Spinal cord (tissue), 9 donors: ENCODE measurements at regions not wholly inside any gene's neighbourhood (a gene's known extent, or its start where the extent isn't known, plus 50 kb on each side); places are given as distances from the start of the nearest gene placed in this dataset.
A peak's percentile ranks its signal among the peaks of the same experiment; 100 is the strongest.
"Not testable (repeated sequence)": the region's sequence is repeated elsewhere in the genome, so short reads cannot be mapped to it uniquely, and the experiment has no call there.

Experiments
- DNase-seq, 6 donors: peaks; one replicate each; pipeline versions ENCODE4 v3.0.0 to v3.0.0-alpha.2; 2013 to 2015; ENCODE audit warnings: low spot score in 6 of 6, low read depth in 4 of 6
- H3K27ac ChIP-seq: one replicate; pipeline ENCODE4 v1.5.1; 2013; ENCODE audit warnings: low read depth, low read length, control low read depth
- H3K27me3 ChIP-seq: one replicate; pipeline ENCODE4 v1.6.1; 2013; ENCODE audit warnings: low read length; ENCODE audit not compliant: control insufficient read depth, insufficient read depth
- H3K36me3 ChIP-seq: one replicate; pipeline ENCODE4 v1.6.1; 2013; ENCODE audit warnings: low read length; ENCODE audit not compliant: control insufficient read depth, insufficient read depth
- H3K4me1 ChIP-seq: one replicate; pipeline ENCODE4 v1.6.1; 2013; ENCODE audit warnings: low read length; ENCODE audit not compliant: control insufficient read depth, insufficient read depth
- H3K4me3 ChIP-seq: one replicate; pipeline ENCODE4 v1.5.1; 2013; ENCODE audit warnings: low read depth, low read length, control low read depth
- H3K9me3 ChIP-seq: one replicate; pipeline ENCODE4 v1.6.1; 2013; ENCODE audit warnings: low read length; ENCODE audit not compliant: control insufficient read depth, insufficient read depth
- WGBS: methylation state at CpG from one replicate; pipeline ENCODE4 v1.1.5; 2013; ENCODE audit warnings: missing lambda C conversion rate; ENCODE audit not compliant: insufficient coverage; 5-methylcytosine and 5-hydroxymethylcytosine counted together
- donor health status: healthy.

DNA sequence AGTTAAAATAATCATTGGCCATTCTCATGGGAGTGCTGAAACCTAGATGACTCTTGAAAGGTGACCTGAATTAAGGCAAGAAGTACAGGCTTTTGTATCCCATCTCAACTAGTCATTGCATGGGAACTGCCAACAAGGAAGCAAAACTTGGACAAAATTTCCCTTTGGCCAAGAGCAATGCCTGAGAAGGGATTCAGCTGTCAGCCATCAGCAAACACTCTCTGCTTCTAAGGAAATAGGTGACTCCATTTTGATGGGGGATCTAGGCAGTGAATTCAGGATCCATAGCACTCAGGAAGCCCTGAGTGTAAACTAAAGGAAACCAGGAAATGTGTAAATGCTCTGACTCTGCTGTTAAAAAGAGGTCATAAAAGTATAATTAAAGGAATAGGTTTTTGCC lies 221.5 kb upstream of the TMEM229A start:
- DNase-seq, result no peak
- Histone ChIP-seq H3K4me1 (no peaks in the 10 kb centered on the region), H3K36me3 (no peaks in the 10 kb centered on the region), H3K4me3 (no peak overlapping the region), H3K27ac (no peak overlapping the region), H3K9me3 (no peaks in the 10 kb centered on the region), H3K27me3 (no peaks in the 10 kb centered on the region)

DNA sequence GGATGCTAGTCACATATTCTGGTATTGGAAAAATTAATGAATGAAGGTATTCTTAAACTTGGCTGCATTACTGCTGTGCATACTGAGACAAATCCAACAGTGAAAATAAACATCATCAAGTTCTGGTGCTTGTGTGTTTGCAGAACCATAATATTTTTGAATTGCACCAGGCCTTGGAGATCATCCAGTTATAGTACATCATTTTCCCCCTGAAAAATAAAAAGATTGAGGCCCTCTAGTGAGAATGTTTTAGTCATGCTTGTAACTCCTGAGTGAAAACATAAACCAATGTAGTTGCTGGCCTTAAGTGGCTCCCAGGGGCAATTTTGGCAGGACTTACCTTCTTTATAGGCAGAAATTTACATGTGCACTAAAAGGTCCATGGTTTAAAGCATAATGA lies 218.8 kb upstream of the TMEM229A start:
- DNase-seq, result peak in 3 of 6 donors; percentile 14 to 75 (median 18)
- Histone ChIP-seq H3K4me3 (no peak overlapping the region), H3K36me3 (no peaks in the 10 kb centered on the region), H3K27ac (no peak overlapping the region), H3K27me3 (no peaks in the 10 kb centered on the region), H3K4me1 (no peaks in the 10 kb centered on the region), H3K9me3 (peaks cover 2% of the 10 kb centered on the region)

DNA sequence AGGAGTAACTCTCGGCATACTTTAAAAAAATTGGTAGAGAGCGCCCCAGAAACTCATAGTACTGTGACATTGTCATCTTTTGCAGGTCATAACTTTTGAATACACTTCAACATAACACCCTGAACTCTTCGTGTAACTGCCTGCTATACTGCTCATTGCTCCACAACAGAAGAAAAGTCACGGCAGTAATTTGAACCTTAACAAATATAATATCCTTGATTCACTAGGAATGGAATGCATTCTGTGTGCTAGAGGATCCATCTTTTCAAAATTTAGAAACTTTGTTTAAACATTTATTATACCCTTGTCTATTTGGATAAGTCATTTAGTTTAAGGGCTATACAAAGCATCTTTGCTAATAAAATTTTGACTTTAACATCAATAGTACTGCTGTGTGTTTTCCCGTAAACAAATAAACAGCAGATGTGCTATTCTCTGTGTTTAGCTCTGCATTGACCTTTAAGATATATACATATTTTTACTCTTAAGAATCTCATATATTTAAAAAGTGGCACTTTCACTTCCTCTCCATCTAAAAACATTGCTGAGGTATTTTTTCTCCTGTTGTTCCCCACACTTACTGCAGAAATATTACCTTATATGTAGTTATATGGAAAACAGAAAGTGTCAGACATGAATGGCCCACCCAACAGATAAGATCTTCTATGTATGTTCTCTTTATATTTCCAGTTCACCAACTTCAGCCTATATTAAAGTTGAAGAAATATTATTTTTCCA lies 217.6 kb upstream of the TMEM229A start:
- WGBS, result 86% methylated on average over 2 of the region's 5 CpGs
- no peak for DNase-seq

DNA sequence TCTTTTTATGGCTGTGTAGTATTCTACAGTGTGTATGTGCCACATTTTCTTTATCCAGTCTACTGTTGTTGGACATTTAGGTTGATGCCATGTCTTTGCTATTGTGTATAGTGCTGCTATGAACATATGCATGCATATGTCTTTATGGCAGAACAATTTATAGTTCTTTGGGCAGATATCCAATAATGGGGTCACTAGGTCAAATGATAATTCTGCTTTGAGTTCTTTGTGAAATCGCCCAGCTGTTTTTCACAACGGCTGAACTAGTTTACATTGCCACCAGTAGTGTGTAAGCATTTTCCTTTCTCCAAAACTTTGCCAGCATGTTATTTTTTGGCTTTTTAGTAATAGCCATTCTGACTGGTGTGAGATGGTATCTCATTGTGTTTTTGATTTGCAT lies 214.8 kb upstream of the TMEM229A start:
- Histone ChIP-seq H3K4me3 (no peak overlapping the region), H3K27me3 (no peaks in the 10 kb centered on the region), H3K27ac (no peak overlapping the region), H3K9me3 (peaks cover 2% of the 10 kb centered on the region), H3K36me3 (no peaks in the 10 kb centered on the region), H3K4me1 (no peaks in the 10 kb centered on the region)
- no CpG with 5 or more reads among the region's 2 CpGs for WGBS
- no peak for DNase-seq

More for the DNA sequence above, 217.6 kb upstream of the TMEM229A start:
- peaks cover 2% of the 10 kb centered on the region for H3K9me3 ChIP-seq
- H3K36me3 ChIP-seq, result no peaks in the 10 kb centered on the region
- no peaks in the 10 kb centered on the region for H3K27me3 ChIP-seq
- H3K4me3 ChIP-seq, result no peak overlapping the region
- H3K27ac ChIP-seq, result no peak overlapping the region
- H3K4me1 ChIP-seq, result no peaks in the 10 kb centered on the region

DNA sequence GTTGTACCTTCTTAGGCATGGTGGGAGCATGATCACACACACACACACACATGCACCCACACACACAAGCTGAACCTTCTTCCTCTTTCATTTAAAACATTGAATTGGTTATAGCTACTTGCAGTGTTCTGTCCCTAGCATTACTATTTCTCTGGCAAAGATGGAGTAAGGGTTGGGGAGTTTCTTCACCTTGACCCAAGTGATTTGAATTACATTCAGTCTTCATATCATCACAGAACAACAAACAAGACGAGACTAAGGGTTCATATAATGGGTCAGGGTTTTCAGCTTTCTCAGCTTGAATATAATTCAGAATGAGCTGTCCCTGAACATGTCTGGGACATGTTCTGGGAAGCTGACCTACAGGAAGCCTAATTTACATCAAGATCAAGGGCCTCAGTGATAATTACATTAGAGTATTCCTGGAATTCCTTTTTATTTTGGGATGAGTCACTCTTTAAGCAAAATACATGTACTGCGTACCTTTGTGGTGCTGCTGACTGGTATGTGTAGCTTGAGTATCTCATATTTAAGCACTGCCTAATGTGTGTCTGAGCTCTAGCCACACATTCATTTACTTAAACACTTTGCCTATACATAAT lies 213.5 kb upstream of the TMEM229A start:
- no peak for DNase-seq
- peaks cover 2% of the 10 kb centered on the region for H3K9me3 ChIP-seq
- H3K4me1 ChIP-seq, result no peaks in the 10 kb centered on the region
- H3K27ac ChIP-seq, result no peak overlapping the region
- H3K36me3 ChIP-seq, result no peaks in the 10 kb centered on the region
- H3K27me3 ChIP-seq, result no peaks in the 10 kb centered on the region
- no peak overlapping the region for H3K4me3 ChIP-seq
- WGBS, result no CpG with 5 or more reads among the region's 2 CpGs

DNA sequence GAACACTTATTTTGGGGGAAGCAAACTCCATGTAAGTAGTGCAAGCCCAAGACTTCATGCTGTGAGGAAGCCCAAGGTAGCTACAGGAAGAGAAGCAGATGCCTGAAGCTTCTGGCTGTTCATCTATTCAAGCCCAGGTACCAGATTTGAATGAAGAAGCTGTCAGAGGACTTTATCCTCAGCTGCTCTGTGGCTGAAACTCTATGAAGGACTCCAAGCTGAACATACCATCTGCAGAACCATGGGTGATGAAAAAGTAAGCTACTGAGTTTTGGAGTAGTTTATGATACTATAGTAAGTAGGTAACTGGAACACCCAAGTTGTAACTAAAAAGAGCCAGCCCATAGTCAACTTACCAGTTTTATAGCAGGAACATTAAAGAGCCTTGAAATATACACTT lies 211.6 kb upstream of the TMEM229A start:
- not testable (repeated sequence) for DNase-seq, H3K27ac ChIP-seq, H3K4me1 ChIP-seq, H3K4me3 ChIP-seq, H3K36me3 ChIP-seq, H3K27me3 ChIP-seq, H3K9me3 ChIP-seq

DNA sequence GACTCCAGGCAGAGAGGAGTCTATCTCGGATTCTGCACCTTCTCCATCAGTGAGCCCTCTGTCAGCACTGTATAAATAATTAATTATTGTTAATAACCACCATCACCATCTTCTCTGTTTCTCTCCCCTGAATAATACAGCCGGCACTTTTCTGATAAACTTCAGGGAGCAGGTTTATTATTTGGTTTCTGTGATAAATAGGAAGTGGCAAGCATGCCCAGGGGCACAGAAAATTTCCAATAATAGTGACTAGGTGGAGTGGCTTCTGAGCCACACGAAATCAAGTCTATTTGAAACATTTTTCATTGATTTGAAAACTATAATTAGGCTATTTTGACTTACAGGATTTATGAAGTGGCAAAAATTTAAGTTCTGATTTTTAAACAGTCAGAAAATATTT lies 186.8 kb upstream of the TMEM229A start:
- DNase-seq, result no peak
- Histone ChIP-seq H3K9me3 (no peaks in the 10 kb centered on the region), H3K4me3 (no peak overlapping the region), H3K36me3 (no peaks in the 10 kb centered on the region), H3K4me1 (no peaks in the 10 kb centered on the region), H3K27ac (no peak overlapping the region), H3K27me3 (peaks cover 2% of the 10 kb centered on the region)
- WGBS, result no CpG with 5 or more reads among the region's 3 CpGs

DNA sequence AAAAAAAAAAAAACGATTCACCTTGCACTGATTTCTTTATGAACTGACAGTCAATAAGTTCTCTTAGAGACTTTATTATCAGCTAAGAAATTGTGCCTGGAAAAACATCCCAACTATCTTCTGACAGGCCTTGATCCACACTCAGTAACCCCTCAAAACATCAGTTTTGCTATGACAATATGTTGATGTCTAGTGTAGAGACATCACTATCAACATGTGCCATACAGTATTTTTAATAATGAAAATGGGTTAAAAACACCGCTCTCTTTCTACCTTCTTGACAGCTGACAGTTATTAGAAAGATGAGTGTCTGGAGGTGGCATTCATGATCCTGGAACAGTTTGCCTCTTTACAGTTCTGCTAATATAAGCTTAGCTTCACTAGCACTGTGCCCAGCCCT lies 175.8 kb upstream of the TMEM229A start:
- Histone ChIP-seq H3K4me3 (no peak overlapping the region), H3K9me3 (no peaks in the 10 kb centered on the region), H3K27me3 (no peaks in the 10 kb centered on the region), H3K27ac (no peak overlapping the region), H3K36me3 (no peaks in the 10 kb centered on the region), H3K4me1 (no peaks in the 10 kb centered on the region)
- no peak for DNase-seq
- WGBS, result 57% methylated on average over 1 of the region's 2 CpGs

DNA sequence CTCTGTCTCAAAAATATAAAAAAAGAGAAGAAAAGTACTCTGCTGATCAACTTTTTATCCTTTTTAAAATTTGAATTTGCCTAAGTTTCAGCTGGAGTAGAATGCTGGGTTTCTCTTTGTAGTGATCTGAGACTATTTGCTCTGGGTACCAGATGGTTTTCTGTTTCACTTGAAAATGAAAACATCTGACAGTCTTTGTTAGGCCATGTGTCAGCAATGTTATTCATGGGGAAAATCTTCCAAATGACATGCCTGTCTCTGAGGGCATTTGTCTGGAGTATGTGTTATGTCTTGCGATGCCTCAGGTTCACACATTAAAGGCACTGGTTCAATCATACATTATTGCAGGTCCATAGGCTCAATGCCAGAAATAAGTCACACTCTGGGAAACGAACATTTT lies 175.3 kb upstream of the TMEM229A start:
- Histone ChIP-seq H3K27me3 (no peaks in the 10 kb centered on the region), H3K4me1 (no peaks in the 10 kb centered on the region), H3K36me3 (no peaks in the 10 kb centered on the region), H3K9me3 (no peaks in the 10 kb centered on the region), H3K27ac (no peak overlapping the region), H3K4me3 (no peak overlapping the region)
- DNase-seq, result peak in 1 of 6 donors; percentile 76
- WGBS, result 75% methylated on average over 2 of the region's 2 CpGs

DNA sequence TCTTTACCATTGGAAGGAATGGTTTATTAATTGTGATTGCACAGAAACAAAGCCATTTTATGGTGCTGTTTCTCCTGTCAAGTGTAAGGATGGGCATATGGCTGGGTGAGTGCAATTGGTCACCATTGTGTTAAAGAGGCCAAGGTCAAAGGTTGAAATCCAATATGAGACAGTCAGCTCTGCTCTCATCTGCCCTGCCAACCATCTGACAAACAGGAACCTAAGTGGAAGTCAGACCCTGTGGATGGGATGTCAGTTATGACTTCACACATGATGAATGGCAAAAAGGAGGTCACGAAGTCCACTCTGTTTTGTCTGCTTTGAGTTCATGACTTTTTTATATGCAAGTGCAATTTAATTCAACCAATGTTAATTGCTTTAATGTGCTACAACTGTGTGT lies 172.7 kb upstream of the TMEM229A start:
- no CpG with 5 or more reads among the region's 1 CpG for WGBS
- H3K36me3 ChIP-seq, result no peaks in the 10 kb centered on the region

More for the DNA sequence above, 172.7 kb upstream of the TMEM229A start:
- Histone ChIP-seq H3K4me1 (no peaks in the 10 kb centered on the region), H3K9me3 (no peaks in the 10 kb centered on the region), H3K4me3 (no peak overlapping the region), H3K27ac (no peak overlapping the region), H3K27me3 (no peaks in the 10 kb centered on the region)
- DNase-seq, result no peak
